Transverse colon (tissue), 4 donors: ENCODE measurements at regions not wholly inside any gene's neighbourhood (a gene's known extent, or its start where the extent isn't known, plus 50 kb on each side); places are given as distances from the start of the nearest gene placed in this dataset.

Source experiments
- DNase-seq: peaks from one replicate; pipeline ENCODE4 v3.0.0-alpha.2; 2019
- H3K27ac ChIP-seq, 4 donors: fragments of 200-600 bp; sonication (generic); 2 replicates each; pipeline ENCODE4 v1.5.1; 2016 to 2018; ENCODE audit warnings: inconsistent platforms in 4 of 4
- H3K27me3 ChIP-seq: fragments of 200-600 bp; sonication (generic); 2 replicates; pipeline ENCODE4 v1.5.1; 2017; ENCODE audit warnings: inconsistent platforms
- H3K36me3 ChIP-seq, 4 donors: fragments of 200-600 bp; sonication (generic); 2 replicates each; pipeline ENCODE4 v1.5.1; 2017 to 2019; ENCODE audit warnings: inconsistent platforms in 4 of 4
- H3K4me1 ChIP-seq, 4 donors: fragments of 200-600 bp; sonication (generic); 2 replicates each; pipeline ENCODE4 v1.5.1; 2017 to 2020; ENCODE audit warnings: inconsistent platforms in 4 of 4
- H3K4me3 ChIP-seq, 4 donors: fragments of 200-600 bp; sonication (generic); 1 replicate in 1 of 4; 2 replicates in 3 of 4; pipeline versions ENCODE4 v1.5.1 to v1.6.1; 2017 to 2019; ENCODE audit warnings: inconsistent platforms in 4 of 4
- H3K9me3 ChIP-seq, 2 donors: fragments of 200-600 bp; sonication (generic); 2 replicates each; pipeline ENCODE4 v1.5.1; 2017 to 2019; ENCODE audit warnings: inconsistent platforms in 2 of 2
- EP300 ChIP-seq: sonication (generic); formaldehyde crosslinking; IDR thresholded peaks from one replicate; pipeline ENCODE4 v1.6.1; 2017; ENCODE audit warnings: antibody characterized with exemption, low read depth
- POLR2A ChIP-seq: fragments of 450-650 bp; IDR thresholded peaks from one replicate; pipeline ENCODE4 v1.6.1; 2016; ENCODE audit warnings: antibody characterized with exemption, mild to moderate bottlenecking, moderate library complexity
- POLR2AphosphoS5 ChIP-seq, 3 donors: sonication (generic); formaldehyde crosslinking; IDR thresholded peaks; one replicate each; pipeline ENCODE4 v1.6.1; 2016; ENCODE audit warnings: antibody characterized with exemption in 3 of 3
- WGBS, 2 donors: methylation state at CpG; one replicate each; pipeline ENCODE4 v1.1.5; 2018; ENCODE audit warnings: low coverage in 1 of 2; 5-methylcytosine and 5-hydroxymethylcytosine counted together
- in situ Hi-C, 4 donors: fragments of 200-750 bp; cut with MboI; loops; one replicate each; pipeline versions ENCODE4 v1.15.0 to v1.15.1; 2017; ENCODE audit warnings: low sequenced_read_pairs in 3 of 4, low pct_ligation_motif_present in 1 of 4, low pct_unique_long_range_greater_than_20kb in 1 of 4
- intact Hi-C: fragments of 100-400 bp; cut with DNase I; formaldehyde crosslinking; loops from one replicate; pipeline ENCODE4 v1.15.1; 2023; ENCODE audit warnings: low total_unique reads
- TF ChIP-seq, protein P1 (sequence below), 5 experiments: fragments of 200-600 bp in 3 of 5; fragments of 450-650 bp in 2 of 5; sonication (generic) in 3 of 5; IDR thresholded peaks; 1 replicate in 2 of 5; 2 replicates in 3 of 5; pipeline ENCODE4 v1.5.1; 2016 to 2017; ENCODE audit warnings: antibody characterized with exemption in 5 of 5, inconsistent platforms in 3 of 5, mild to moderate bottlenecking in 2 of 5, moderate library complexity in 1 of 5

DNA sequence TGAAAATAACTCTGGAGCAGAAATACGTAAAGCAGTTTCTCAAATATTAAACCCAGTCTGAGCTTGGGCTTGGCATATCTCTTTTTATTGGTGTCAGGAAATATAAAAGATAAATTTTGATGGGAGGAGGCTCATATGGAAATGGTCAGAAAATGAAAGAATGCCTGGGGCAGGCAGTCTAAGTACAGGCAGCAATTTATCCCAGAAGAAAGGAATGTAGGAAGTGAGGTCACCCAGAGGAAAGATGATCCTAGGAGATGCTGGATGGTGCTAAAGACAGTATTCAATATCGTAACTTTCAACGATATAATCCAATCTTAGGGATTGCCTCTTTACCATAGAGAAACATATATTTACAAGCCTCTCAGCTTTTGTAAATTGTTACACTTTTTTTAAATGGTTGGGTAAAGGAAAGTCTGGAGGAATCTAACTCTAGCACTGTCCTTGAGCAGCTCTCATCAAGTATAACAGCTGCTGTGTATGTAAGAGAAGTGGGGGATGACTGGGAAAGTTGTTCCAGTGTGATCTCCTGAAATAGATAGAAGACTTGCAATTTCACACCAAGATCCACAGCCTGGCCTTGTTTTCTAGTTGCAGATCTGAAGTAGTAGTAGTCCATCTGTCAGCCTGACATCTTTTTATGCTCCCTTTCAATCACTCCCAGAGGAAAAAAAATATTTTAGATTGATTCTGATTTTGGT, 256.9 kb upstream of the SASH1 start:
- intact Hi-C loops (no loop called here), in situ Hi-C loops (no loop called here)
- Histone ChIP-seq H3K4me3 (no peak overlapping the region), H3K27me3 (no peaks in the 10 kb centered on the region), H3K36me3 (no peaks in the 10 kb centered on the region), H3K9me3 (peaks cover 0 to under 1% of the 10 kb centered on the region in 2 donors), H3K27ac (no peak overlapping the region), H3K4me1 (no peaks in the 10 kb centered on the region)
- DNase-seq = no peak
- TF ChIP-seq, protein P1, sequence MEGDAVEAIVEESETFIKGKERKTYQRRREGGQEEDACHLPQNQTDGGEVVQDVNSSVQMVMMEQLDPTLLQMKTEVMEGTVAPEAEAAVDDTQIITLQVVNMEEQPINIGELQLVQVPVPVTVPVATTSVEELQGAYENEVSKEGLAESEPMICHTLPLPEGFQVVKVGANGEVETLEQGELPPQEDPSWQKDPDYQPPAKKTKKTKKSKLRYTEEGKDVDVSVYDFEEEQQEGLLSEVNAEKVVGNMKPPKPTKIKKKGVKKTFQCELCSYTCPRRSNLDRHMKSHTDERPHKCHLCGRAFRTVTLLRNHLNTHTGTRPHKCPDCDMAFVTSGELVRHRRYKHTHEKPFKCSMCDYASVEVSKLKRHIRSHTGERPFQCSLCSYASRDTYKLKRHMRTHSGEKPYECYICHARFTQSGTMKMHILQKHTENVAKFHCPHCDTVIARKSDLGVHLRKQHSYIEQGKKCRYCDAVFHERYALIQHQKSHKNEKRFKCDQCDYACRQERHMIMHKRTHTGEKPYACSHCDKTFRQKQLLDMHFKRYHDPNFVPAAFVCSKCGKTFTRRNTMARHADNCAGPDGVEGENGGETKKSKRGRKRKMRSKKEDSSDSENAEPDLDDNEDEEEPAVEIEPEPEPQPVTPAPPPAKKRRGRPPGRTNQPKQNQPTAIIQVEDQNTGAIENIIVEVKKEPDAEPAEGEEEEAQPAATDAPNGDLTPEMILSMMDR (IDR thresholded peaks at IDR 0.05) = no peak
- 82 to 86% methylated on average over 3 of the region's 3 CpGs for WGBS, 2 donors

DNA sequence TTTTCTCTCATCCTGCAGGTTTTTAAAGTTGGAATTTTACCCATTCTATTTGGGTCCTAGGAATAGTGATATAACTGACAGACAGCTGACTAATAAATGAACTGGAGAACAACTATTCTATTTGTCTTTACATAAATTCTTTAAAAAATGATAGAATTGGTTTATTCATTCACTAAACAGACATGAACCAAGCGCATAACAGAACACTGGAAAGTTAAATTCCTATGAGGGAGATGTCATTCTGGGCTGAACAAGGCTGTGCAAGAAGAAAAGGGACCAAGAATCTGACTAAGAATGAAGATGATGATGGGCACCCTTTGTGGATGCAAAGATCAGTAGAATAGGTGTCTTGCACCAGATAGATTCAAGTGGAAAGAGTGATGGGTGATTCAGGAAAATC, 256.3 kb upstream of the SASH1 start:
- peaks cover 4 to 6% of the 10 kb centered on the region in 2 donors for H3K9me3 ChIP-seq
- H3K27me3 ChIP-seq = no peaks in the 10 kb centered on the region
- in situ Hi-C loops (no loop called here), intact Hi-C loops (no loop called here)
- H3K4me3 ChIP-seq = no peak overlapping the region
- H3K4me1 ChIP-seq = no peaks in the 10 kb centered on the region
- WGBS, 2 donors = 78 to 82% methylated on average over 1 of the region's 1 CpG
- TF ChIP-seq EP300 = no peak
- no peak for TF ChIP-seq POLR2A
- TF ChIP-seq, protein P1 (IDR thresholded peaks at IDR 0.05) = no peak
- no peak for TF ChIP-seq POLR2AphosphoS5 (IDR thresholded peaks at IDR 0.05)
- no peak overlapping the region for H3K27ac ChIP-seq
- no peak for DNase-seq
- H3K36me3 ChIP-seq = no peaks in the 10 kb centered on the region

DNA sequence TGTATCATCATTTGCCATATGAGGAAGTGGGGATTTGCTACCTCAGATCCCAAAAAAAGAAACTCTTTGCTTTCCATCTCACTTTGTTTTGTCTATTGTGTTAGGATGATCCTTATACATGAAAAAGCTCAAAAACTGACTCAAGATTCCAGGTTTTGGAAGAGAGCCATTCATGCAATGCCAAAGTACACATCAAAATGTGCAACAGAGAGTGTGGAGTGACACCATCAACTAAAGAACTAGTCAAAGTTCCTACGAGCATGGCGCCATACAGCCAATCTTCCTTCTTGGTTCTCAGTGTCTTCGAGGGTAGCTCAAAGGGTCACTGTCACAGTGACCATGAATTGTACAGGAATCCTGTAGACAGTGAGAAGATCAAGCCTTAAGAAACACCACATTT, 255.8 kb upstream of the SASH1 start:
- TF ChIP-seq POLR2A (no peak), POLR2AphosphoS5 (IDR thresholded peaks at IDR 0.05) (no peak), EP300 (no peak)
- TF ChIP-seq, protein P1 (IDR thresholded peaks at IDR 0.05) = no peak
- no peak overlapping the region for H3K27ac ChIP-seq
- no peak overlapping the region for H3K4me3 ChIP-seq
- no peak for DNase-seq
- in situ Hi-C loops = no loop called here
- H3K36me3 ChIP-seq = no peaks in the 10 kb centered on the region
- H3K9me3 ChIP-seq = peaks cover 6 to 11% of the 10 kb centered on the region in 2 donors
- intact Hi-C loops = no loop called here
- no peaks in the 10 kb centered on the region for H3K4me1 ChIP-seq
- H3K27me3 ChIP-seq = no peaks in the 10 kb centered on the region
- WGBS, 2 donors = 97% methylated on average over 3 of the region's 3 CpGs; no CpG with 5 or more reads in 1 of the 2 donors

DNA sequence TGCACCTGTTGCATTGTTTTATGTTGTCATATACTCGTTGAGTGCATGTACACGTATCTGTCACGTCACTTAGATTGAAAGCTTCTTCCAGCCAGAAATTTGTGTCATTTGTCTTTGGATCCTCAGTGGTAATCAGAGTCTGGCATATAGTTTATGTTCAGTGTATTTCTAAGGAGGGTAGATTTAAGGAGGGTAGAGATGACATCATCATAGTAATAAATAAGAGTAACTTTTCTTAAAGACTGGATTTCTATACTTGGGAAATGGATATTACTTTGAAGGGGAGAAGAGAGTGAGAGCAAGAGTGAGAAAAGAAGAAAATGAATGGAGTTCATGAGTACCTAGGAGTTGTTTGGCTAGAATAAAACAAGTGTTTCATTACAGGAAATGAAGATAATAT, 255.0 kb upstream of the SASH1 start:
- Histone ChIP-seq H3K4me3 (no peak overlapping the region), H3K36me3 (no peaks in the 10 kb centered on the region), H3K4me1 (no peaks in the 10 kb centered on the region), H3K27me3 (no peaks in the 10 kb centered on the region), H3K27ac (no peak overlapping the region), H3K9me3 (peaks cover 6 to 11% of the 10 kb centered on the region in 2 donors)
- in situ Hi-C loops = no loop called here
- no peak for DNase-seq
- 84 to 88% methylated on average over 3 of the region's 3 CpGs for WGBS, 2 donors
- intact Hi-C loops = no loop called here
- TF ChIP-seq, protein P1 (IDR thresholded peaks at IDR 0.05) = no peak
- TF ChIP-seq POLR2A (no peak), EP300 (no peak), POLR2AphosphoS5 (IDR thresholded peaks at IDR 0.05) (no peak)
